Lung (tissue), 11 donors: ENCODE measurements at regions not wholly inside any gene's neighbourhood (a gene's known extent, or its start where the extent isn't known, plus 50 kb on each side); places are given as distances from the start of the nearest gene placed in this dataset.

ENCODE experiments used
- ATAC-seq: fragments of 200-7000 bp; cut with Tn5 transposase; one replicate; pipeline ENCODE4 v1.9.1; 2020; ENCODE audit warnings: moderate number of reproducible peaks; ENCODE audit not compliant: insufficient read depth, low FRiP score
- DNase-seq, 3 donors: peaks; one replicate each; pipeline ENCODE4 v3.0.0-alpha.2; 2013 to 2017
- H3K27ac ChIP-seq, 2 donors: one replicate each; pipeline ENCODE4 v1.5.1; 2013; ENCODE audit warnings: mild to moderate bottlenecking in 2 of 2, moderate library complexity in 2 of 2, control low read depth in 1 of 2, inconsistent platforms in 1 of 2, low read depth in 1 of 2, low read length in 1 of 2
- H3K27me3 ChIP-seq, 3 donors: one replicate each; pipeline ENCODE4 v1.5.1; 2013; ENCODE audit warnings: low read length in 2 of 3; ENCODE audit not compliant: control insufficient read depth in 3 of 3, insufficient read depth in 3 of 3
- H3K36me3 ChIP-seq, 4 donors: one replicate each; pipeline ENCODE4 v1.5.1; 2013; ENCODE audit warnings: low read length in 4 of 4, mild to moderate bottlenecking in 1 of 4, moderate library complexity in 1 of 4; ENCODE audit not compliant: control insufficient read depth in 4 of 4, insufficient read depth in 4 of 4
- H3K4me1 ChIP-seq, 5 donors: one replicate each; pipeline ENCODE4 v1.5.1; 2013; ENCODE audit warnings: low read length in 5 of 5, mild to moderate bottlenecking in 2 of 5, moderate library complexity in 1 of 5; ENCODE audit not compliant: control insufficient read depth in 5 of 5, insufficient read depth in 5 of 5
- H3K4me3 ChIP-seq: one replicate; pipeline ENCODE4 v1.5.1; 2013; ENCODE audit warnings: mild to moderate bottlenecking, control low read depth, moderate library complexity
- H3K9ac ChIP-seq, 2 donors: one replicate each; pipeline ENCODE4 v1.5.1; 2013; ENCODE audit warnings: low read length in 2 of 2, control low read depth in 1 of 2; ENCODE audit not compliant: insufficient read depth in 1 of 2
- H3K9me3 ChIP-seq, 4 donors: one replicate each; pipeline ENCODE4 v1.5.1; 2013; ENCODE audit warnings: low read length in 3 of 4, mild to moderate bottlenecking in 1 of 4, moderate library complexity in 1 of 4; ENCODE audit not compliant: control insufficient read depth in 4 of 4, insufficient read depth in 3 of 4
- CTCF ChIP-seq: IDR thresholded peaks from 2 replicates; pipeline ENCODE4 v1.5.1; 2012; ENCODE audit warnings: mild to moderate bottlenecking; ENCODE audit errors: control extremely low read depth, extremely low read depth
- WGBS, 2 donors: extraction: QIAGEN DNeasy Blood & Tissue Kit; methylation state at CpG; one replicate each; pipeline ENCODE4 v1.1.7; 2013; 5-methylcytosine and 5-hydroxymethylcytosine counted together
- donor health status: control.
- donor health status: control.
- donor health status: Bipolar disorder and iron deficiency.
- donor health status: healthy.
- donor health status: DM: yes; HTN: yes; CAD: no.

GRCh38 chr5:56670916-56671315 is 144.4 kb upstream of the MAP3K1 start:
- no peak overlapping the region for H3K9ac ChIP-seq
- H3K4me1 ChIP-seq: peaks cover 0 to 4% (median 0%) of the 10 kb centered on the region in 5 donors
- no peaks in the 10 kb centered on the region for H3K27me3 ChIP-seq
- ATAC-seq (no peak), DNase-seq (no peak)
- H3K9me3 ChIP-seq: peaks cover 0 to 5% (median under 1%) of the 10 kb centered on the region in 4 donors
- no peak overlapping the region for H3K27ac ChIP-seq
- H3K36me3 ChIP-seq: no peaks in the 10 kb centered on the region
- TF ChIP-seq CTCF: no peak
- WGBS, 2 donors: 86 to 92% methylated on average over 2 of the region's 2 CpGs
- no peak overlapping the region for H3K4me3 ChIP-seq

GRCh38 chr5:56669534-56670483 is 145.5 kb upstream of the MAP3K1 start:
- H3K9me3 ChIP-seq: peaks cover 0 to 5% (median under 1%) of the 10 kb centered on the region in 4 donors
- peak; percentile 53 for ATAC-seq
- TF ChIP-seq CTCF: no peak
- WGBS, 2 donors: 51 to 63% methylated on average over 10 of the region's 10 CpGs
- DNase-seq: peak in 2 of 3 donors; percentile 36 to 67
- H3K36me3 ChIP-seq: no peaks in the 10 kb centered on the region
- H3K27me3 ChIP-seq: no peaks in the 10 kb centered on the region
- H3K9ac ChIP-seq: no peak overlapping the region
- H3K4me1 ChIP-seq: peaks cover 0 to 4% (median 0%) of the 10 kb centered on the region in 5 donors
- peak overlapping the region; percentile 3 to 73 for H3K27ac ChIP-seq
- H3K4me3 ChIP-seq: no peak overlapping the region

- WGBS, 2 donors: 65 to 71% methylated on average over 5 of the region's 5 CpGs
- no peak overlapping the region for H3K27ac ChIP-seq
- no peak for ATAC-seq
- no peak overlapping the region for H3K9ac ChIP-seq
- no peaks in the 10 kb centered on the region for H3K36me3 ChIP-seq
- no peaks in the 10 kb centered on the region for H3K27me3 ChIP-seq
- DNase-seq: no peak
- H3K4me1 ChIP-seq: peaks cover 0 to 4% (median 0%) of the 10 kb centered on the region in 5 donors
- peaks cover 0 to 5% (median under 1%) of the 10 kb centered on the region in 4 donors for H3K9me3 ChIP-seq
- TF ChIP-seq CTCF: no peak
- no peak overlapping the region for H3K4me3 ChIP-seq
Observed at GRCh38 chr5:56668996-56669395, 146.4 kb upstream of the MAP3K1 start.
